Esophagus squamous epithelium (tissue), 4 donors: ENCODE measurements at regions not wholly inside any gene's neighbourhood (a gene's known extent, or its start where the extent isn't known, plus 50 kb on each side); places are given as distances from the start of the nearest gene placed in this dataset.

Source experiments
- POLR2A ChIP-seq, 4 donors: fragments of 450-650 bp; IDR thresholded peaks; one replicate each; pipeline ENCODE4 v1.6.1; 2017; ENCODE audit warnings: antibody characterized with exemption in 4 of 4, mild to moderate bottlenecking in 4 of 4, moderate library complexity in 3 of 4
- TF ChIP-seq, protein P1 (sequence below), 6 experiments: fragments of 450-650 bp in 4 of 6; fragments of 200-600 bp in 2 of 6; sonication (generic) in 2 of 6; IDR thresholded peaks; one replicate each; pipeline ENCODE4 v1.5.1; 2016 to 2019; ENCODE audit warnings: antibody characterized with exemption in 6 of 6, mild to moderate bottlenecking in 4 of 6, moderate library complexity in 4 of 6

DNA sequence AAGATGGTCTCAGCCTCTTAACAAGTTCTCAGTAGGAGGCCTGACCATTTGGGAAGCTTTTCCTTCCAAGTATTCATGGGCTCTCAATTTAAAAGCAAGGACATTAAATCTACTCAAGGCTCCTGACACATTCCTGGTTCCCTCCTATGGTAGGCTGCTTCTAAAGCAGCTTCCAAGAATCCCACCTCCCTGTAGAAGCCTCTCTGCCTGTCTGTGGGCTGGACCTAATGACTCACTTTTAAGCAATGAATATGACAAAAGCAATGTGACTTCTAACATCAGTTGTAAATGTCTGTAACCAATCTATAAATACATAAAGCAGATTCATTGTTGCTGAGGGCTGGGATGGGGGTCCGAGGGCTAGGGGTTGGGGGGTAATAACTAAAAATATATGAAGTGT is 99.5 kb upstream of the FAM9B start:
- TF ChIP-seq, protein P1, sequence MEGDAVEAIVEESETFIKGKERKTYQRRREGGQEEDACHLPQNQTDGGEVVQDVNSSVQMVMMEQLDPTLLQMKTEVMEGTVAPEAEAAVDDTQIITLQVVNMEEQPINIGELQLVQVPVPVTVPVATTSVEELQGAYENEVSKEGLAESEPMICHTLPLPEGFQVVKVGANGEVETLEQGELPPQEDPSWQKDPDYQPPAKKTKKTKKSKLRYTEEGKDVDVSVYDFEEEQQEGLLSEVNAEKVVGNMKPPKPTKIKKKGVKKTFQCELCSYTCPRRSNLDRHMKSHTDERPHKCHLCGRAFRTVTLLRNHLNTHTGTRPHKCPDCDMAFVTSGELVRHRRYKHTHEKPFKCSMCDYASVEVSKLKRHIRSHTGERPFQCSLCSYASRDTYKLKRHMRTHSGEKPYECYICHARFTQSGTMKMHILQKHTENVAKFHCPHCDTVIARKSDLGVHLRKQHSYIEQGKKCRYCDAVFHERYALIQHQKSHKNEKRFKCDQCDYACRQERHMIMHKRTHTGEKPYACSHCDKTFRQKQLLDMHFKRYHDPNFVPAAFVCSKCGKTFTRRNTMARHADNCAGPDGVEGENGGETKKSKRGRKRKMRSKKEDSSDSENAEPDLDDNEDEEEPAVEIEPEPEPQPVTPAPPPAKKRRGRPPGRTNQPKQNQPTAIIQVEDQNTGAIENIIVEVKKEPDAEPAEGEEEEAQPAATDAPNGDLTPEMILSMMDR (IDR thresholded peaks at IDR 0.05) = no peak
- TF ChIP-seq POLR2A (IDR thresholded peaks at IDR 0.05) = no peak
